ENCODE measurements at regions not wholly inside any gene's neighbourhood (a gene's known extent, or its start where the extent isn't known, plus 50 kb on each side); places are given as distances from the start of the nearest gene placed in this dataset.
"Not testable (repeated sequence)": the region's sequence is repeated elsewhere in the genome, so short reads cannot be mapped to it uniquely, and the experiment has no call there.

GRCh38 chr2:109722026-109722425, 72.1 kb upstream of the RGPD5 start:
- Histone ChIP-seq H3K79me2 (ENCODE audit: control insufficient read depth, insufficient read depth, low read length) (no peaks in the 10 kb centered on the region), H3K56ac (ENCODE audit: low read length) (no peak overlapping the region), H3K27ac (ENCODE audit: low read depth, low read length) (no peak overlapping the region), H3K79me1 (ENCODE audit: low read length) (no peaks in the 10 kb centered on the region), H4K8ac (ENCODE audit: low read depth, low read length) (no peak overlapping the region), H3K23ac (ENCODE audit: low read length) (no peak overlapping the region), H3K18ac (ENCODE audit: low read length) (no peak overlapping the region), H3K4me2 (ENCODE audit: low read length) (no peak overlapping the region), H3K4ac (ENCODE audit: low read depth, low read length) (no peak overlapping the region), H3K36me3 (ENCODE audit: control insufficient read depth, insufficient read depth, low read length) (no peaks in the 10 kb centered on the region), H3K27me3 (ENCODE audit: insufficient read depth, low read length, poor library complexity) (no peaks in the 10 kb centered on the region), H2AK5ac (ENCODE audit: low read length) (no peak overlapping the region), H2BK120ac (ENCODE audit: low read depth, low read length) (no peak overlapping the region), H2BK15ac (replicated peaks; ENCODE audit: low read depth) (no peak overlapping the region), H4K5ac (ENCODE audit: low read length) (no peak overlapping the region), H2BK5ac (ENCODE audit: low read length) (no peak overlapping the region), H3K4me3 (ENCODE audit: low read length) (no peak overlapping the region), H3K4me1 (ENCODE audit: control insufficient read depth, low read depth, low read length) (no peaks in the 10 kb centered on the region), H3K9ac (ENCODE audit: low read length) (no peak overlapping the region)
- no peak for DNase-seq
- WGBS (ENCODE audit: extremely low coverage, insufficient coverage, low lambda C conversion rate) = no CpG with 5 or more reads among the region's 5 CpGs

GRCh38 chr2:109722640-109723039, 71.5 kb upstream of the RGPD5 start:
- not testable (repeated sequence) for H3K4ac ChIP-seq (ENCODE audit: low read depth, low read length); H3K27ac ChIP-seq (ENCODE audit: low read depth, low read length); H3K23ac ChIP-seq (ENCODE audit: low read length); H3K27me3 ChIP-seq (ENCODE audit: insufficient read depth, low read length, poor library complexity); DNase-seq; H2BK5ac ChIP-seq (ENCODE audit: low read length); H2BK15ac ChIP-seq (replicated peaks; ENCODE audit: low read depth); H3K18ac ChIP-seq (ENCODE audit: low read length); H2BK120ac ChIP-seq (ENCODE audit: low read depth, low read length); H3K9ac ChIP-seq (ENCODE audit: low read length); H3K56ac ChIP-seq (ENCODE audit: low read length); H4K5ac ChIP-seq (ENCODE audit: low read length); H3K4me1 ChIP-seq (ENCODE audit: control insufficient read depth, low read depth, low read length); H3K36me3 ChIP-seq (ENCODE audit: control insufficient read depth, insufficient read depth, low read length); H3K4me2 ChIP-seq (ENCODE audit: low read length); H4K8ac ChIP-seq (ENCODE audit: low read depth, low read length); H3K79me1 ChIP-seq (ENCODE audit: low read length); H3K4me3 ChIP-seq (ENCODE audit: low read length); H2AK5ac ChIP-seq (ENCODE audit: low read length); H3K79me2 ChIP-seq (ENCODE audit: control insufficient read depth, insufficient read depth, low read length)
- WGBS (ENCODE audit: extremely low coverage, insufficient coverage, low lambda C conversion rate) = no CpG with 5 or more reads among the region's 3 CpGs

GRCh38 chr2:109723153-109723552, 71.0 kb upstream of the RGPD5 start:
- not testable (repeated sequence) for DNase-seq; H3K27ac ChIP-seq (ENCODE audit: low read depth, low read length); H3K23ac ChIP-seq (ENCODE audit: low read length); H4K8ac ChIP-seq (ENCODE audit: low read depth, low read length); H3K4ac ChIP-seq (ENCODE audit: low read depth, low read length); H3K56ac ChIP-seq (ENCODE audit: low read length); H4K5ac ChIP-seq (ENCODE audit: low read length); H3K4me3 ChIP-seq (ENCODE audit: low read length); H3K4me1 ChIP-seq (ENCODE audit: control insufficient read depth, low read depth, low read length); H2AK5ac ChIP-seq (ENCODE audit: low read length); H3K18ac ChIP-seq (ENCODE audit: low read length); H2BK5ac ChIP-seq (ENCODE audit: low read length); H3K9ac ChIP-seq (ENCODE audit: low read length); H3K4me2 ChIP-seq (ENCODE audit: low read length); H3K79me2 ChIP-seq (ENCODE audit: control insufficient read depth, insufficient read depth, low read length); H2BK120ac ChIP-seq (ENCODE audit: low read depth, low read length); H3K27me3 ChIP-seq (ENCODE audit: insufficient read depth, low read length, poor library complexity); H2BK15ac ChIP-seq (replicated peaks; ENCODE audit: low read depth); H3K36me3 ChIP-seq (ENCODE audit: control insufficient read depth, insufficient read depth, low read length); H3K79me1 ChIP-seq (ENCODE audit: low read length)
- WGBS (ENCODE audit: extremely low coverage, insufficient coverage, low lambda C conversion rate) = no CpG with 5 or more reads among the region's 3 CpGs

- Histone ChIP-seq H3K4ac (ENCODE audit: low read depth, low read length) (no peak overlapping the region), H3K56ac (ENCODE audit: low read length) (no peak overlapping the region), H3K36me3 (ENCODE audit: control insufficient read depth, insufficient read depth, low read length) (no peaks in the 10 kb centered on the region), H2BK5ac (ENCODE audit: low read length) (no peak overlapping the region), H3K23ac (ENCODE audit: low read length) (no peak overlapping the region), H3K9ac (ENCODE audit: low read length) (no peak overlapping the region), H2AK5ac (ENCODE audit: low read length) (no peak overlapping the region), H3K27ac (ENCODE audit: low read depth, low read length) (no peak overlapping the region), H3K4me2 (ENCODE audit: low read length) (no peak overlapping the region), H4K8ac (ENCODE audit: low read depth, low read length) (no peak overlapping the region), H3K79me2 (ENCODE audit: control insufficient read depth, insufficient read depth, low read length) (no peaks in the 10 kb centered on the region), H3K79me1 (ENCODE audit: low read length) (no peaks in the 10 kb centered on the region), H2BK15ac (replicated peaks; ENCODE audit: low read depth) (no peak overlapping the region), H3K18ac (ENCODE audit: low read length) (no peak overlapping the region), H3K4me3 (ENCODE audit: low read length) (no peak overlapping the region), H2BK120ac (ENCODE audit: low read depth, low read length) (no peak overlapping the region), H3K27me3 (ENCODE audit: insufficient read depth, low read length, poor library complexity) (no peaks in the 10 kb centered on the region), H4K5ac (ENCODE audit: low read length) (no peak overlapping the region), H3K4me1 (ENCODE audit: control insufficient read depth, low read depth, low read length) (no peaks in the 10 kb centered on the region)
- no peak for DNase-seq
- no CpG with 5 or more reads among the region's 9 CpGs for WGBS (ENCODE audit: extremely low coverage, insufficient coverage, low lambda C conversion rate)
Measured at GRCh38 chr2:109724533-109725460, 69.3 kb upstream of the RGPD5 start.

- Histone ChIP-seq H3K9ac (ENCODE audit: low read length) (no peak overlapping the region), H3K36me3 (ENCODE audit: control insufficient read depth, insufficient read depth, low read length) (no peaks in the 10 kb centered on the region), H2AK5ac (ENCODE audit: low read length) (no peak overlapping the region), H3K18ac (ENCODE audit: low read length) (no peak overlapping the region), H3K4me1 (ENCODE audit: control insufficient read depth, low read depth, low read length) (no peaks in the 10 kb centered on the region), H3K79me1 (ENCODE audit: low read length) (no peaks in the 10 kb centered on the region), H3K79me2 (ENCODE audit: control insufficient read depth, insufficient read depth, low read length) (no peaks in the 10 kb centered on the region), H2BK15ac (replicated peaks; ENCODE audit: low read depth) (no peak overlapping the region), H3K4me2 (ENCODE audit: low read length) (no peak overlapping the region), H2BK120ac (ENCODE audit: low read depth, low read length) (no peak overlapping the region), H3K27ac (ENCODE audit: low read depth, low read length) (no peak overlapping the region), H4K5ac (ENCODE audit: low read length) (no peak overlapping the region), H3K4ac (ENCODE audit: low read depth, low read length) (no peak overlapping the region), H3K27me3 (ENCODE audit: insufficient read depth, low read length, poor library complexity) (no peaks in the 10 kb centered on the region), H3K4me3 (ENCODE audit: low read length) (no peak overlapping the region), H3K23ac (ENCODE audit: low read length) (no peak overlapping the region), H3K56ac (ENCODE audit: low read length) (no peak overlapping the region), H4K8ac (ENCODE audit: low read depth, low read length) (no peak overlapping the region), H2BK5ac (ENCODE audit: low read length) (no peak overlapping the region)
- no peak for DNase-seq
- WGBS (ENCODE audit: extremely low coverage, insufficient coverage, low lambda C conversion rate) = 100% methylated on average over 2 of the region's 16 CpGs
Measured at GRCh38 chr2:109726379-109727270, 67.5 kb upstream of the RGPD5 start.

All from mesendoderm (in vitro differentiated cells).